Panc1 (cell line): ENCODE measurements at regions not wholly inside any gene's neighbourhood (a gene's known extent, or its start where the extent isn't known, plus 50 kb on each side); places are given as distances from the start of the nearest gene placed in this dataset.

ENCODE experiments used
- CTCF ChIP-seq: fragments of 450-650 bp; IDR thresholded peaks from 2 replicates; pipeline ENCODE4 v1.5.1; 2017; ENCODE audit warnings: mild to moderate bottlenecking
- POLR2AphosphoS5 ChIP-seq: IDR thresholded peaks from 2 replicates; pipeline ENCODE4 v1.6.1; 2012; ENCODE audit warnings: mild to moderate bottlenecking, low read depth, low read length, moderate library complexity
- REST ChIP-seq, 2 experiments: IDR thresholded peaks; 2 replicates each; pipeline ENCODE4 v1.6.1; 2011 to 2012; ENCODE audit warnings: low read depth in 2 of 2, control low read depth in 1 of 2, low read length in 1 of 2, mild to moderate bottlenecking in 1 of 2, moderate library complexity in 1 of 2; ENCODE audit not compliant: insufficient read depth in 1 of 2
- SIN3A ChIP-seq: IDR thresholded peaks from 2 replicates; pipeline ENCODE4 v1.6.1; 2012; ENCODE audit warnings: low read depth, mild to moderate bottlenecking, low read length, moderate library complexity, borderline replicate concordance; ENCODE audit not compliant: insufficient read depth
- TCF7L2 ChIP-seq: IDR thresholded peaks from 2 replicates; pipeline ENCODE4 v1.6.1; 2011; ENCODE audit warnings: mild to moderate bottlenecking, low read depth, low read length, inconsistent platforms

GRCh38 chr13:61111529-61111928 is 304.1 kb downstream of the PCDH20 start:
- TF ChIP-seq POLR2AphosphoS5 (no peak), CTCF (no peak), SIN3A (no peak), TCF7L2 (no peak), REST (IDR thresholded peaks at IDR 0.05; ENCODE audit: insufficient read depth in 1 of 2, low read depth in 2 of 2, low read length in 1 of 2) (no peak)
